ENCODE measurements at regions not wholly inside any gene's neighbourhood (a gene's known extent, or its start where the extent isn't known, plus 50 kb on each side); places are given as distances from the start of the nearest gene placed in this dataset.

GRCh38 chr1:199857516-199857915 is 170.0 kb upstream of the NR5A2 start:
- TF ChIP-seq POLR2A (IDR thresholded peaks at IDR 0.05) (no peak), CTCF (IDR thresholded peaks at IDR 0.05 in 4 of 5, conservative IDR thresholded peaks at IDR 0.05 in 1 of 5) (no peak)

Data from gastrocnemius medialis (tissue), 4 donors.